ENCODE measurements at regions not wholly inside any gene's neighbourhood (a gene's known extent, or its start where the extent isn't known, plus 50 kb on each side); places are given as distances from the start of the nearest gene placed in this dataset.

- no peak for TF ChIP-seq CTCF (IDR thresholded peaks at IDR 0.05; ENCODE audit: borderline replicate concordance, extremely low read depth, low read length, poor library complexity, severe bottlenecking)
- TF ChIP-seq EZH2 (IDR thresholded peaks at IDR 0.05; ENCODE audit: borderline replicate concordance, low read depth, low read length, severe bottlenecking), result no peak
Measured at GRCh38 chr4:155487210-155487609, 110.4 kb upstream of the MAP9 start.
